ENCODE measurements at regions not wholly inside any gene's neighbourhood (a gene's known extent, or its start where the extent isn't known, plus 50 kb on each side); places are given as distances from the start of the nearest gene placed in this dataset.

- TF ChIP-seq CTCF (IDR thresholded peaks at IDR 0.05): no peak
- no peak for TF ChIP-seq POLR2A (IDR thresholded peaks at IDR 0.05)
Observed at GRCh38 chr2:34143149-34143548, 544.0 kb upstream of the FAM98A start.

All from right lobe of liver (tissue), 4 donors.